CD14-positive monocyte (primary cell): ENCODE measurements at regions not wholly inside any gene's neighbourhood (a gene's known extent, or its start where the extent isn't known, plus 50 kb on each side); places are given as distances from the start of the nearest gene placed in this dataset.

Source experiments
- DNase-seq, 3 donors: peaks; one replicate each; pipeline ENCODE4 v3.0.0-alpha.2; 2011 to 2022
- H2AFZ ChIP-seq: 2 replicates; pipeline ENCODE4 v1.6.0; 2012; ENCODE audit warnings: mild to moderate bottlenecking, low read depth, low read length, inconsistent platforms; ENCODE audit not compliant: insufficient read depth, poor library complexity, severe bottlenecking
- H3K27ac ChIP-seq, 2 donors: 1 replicate in 1 of 2; 2 replicates in 1 of 2; pipeline ENCODE4 v1.5.1; 2012 to 2013; ENCODE audit warnings: low read length in 2 of 2, control low read depth in 1 of 2, inconsistent platforms in 1 of 2, low read depth in 1 of 2, mild to moderate bottlenecking in 1 of 2
- H3K27me3 ChIP-seq, 2 donors: one replicate each; pipeline versions ENCODE4 v1.6.0 to v1.6.1; 2011 to 2013; ENCODE audit warnings: low read length in 2 of 2; ENCODE audit not compliant: control insufficient read depth in 2 of 2, insufficient read depth in 2 of 2
- H3K36me3 ChIP-seq, 2 donors: replicated peaks in 1 of 2; 1 replicate in 1 of 2; 2 replicates in 1 of 2; pipeline versions ENCODE4 v1.5.1 to v1.6.1; 2012 to 2013; ENCODE audit warnings: low read length in 2 of 2, control low read depth in 1 of 2, inconsistent platforms in 1 of 2, mild to moderate bottlenecking in 1 of 2; ENCODE audit not compliant: insufficient read depth in 2 of 2, control insufficient read depth in 1 of 2
- H3K4me1 ChIP-seq, 2 donors: 1 replicate in 1 of 2; 2 replicates in 1 of 2; pipeline versions ENCODE4 v1.5.1 to v1.6.1; 2012 to 2013; ENCODE audit warnings: low read length in 2 of 2, control low read depth in 1 of 2, inconsistent platforms in 1 of 2, mild to moderate bottlenecking in 1 of 2, moderate library complexity in 1 of 2; ENCODE audit not compliant: insufficient read depth in 2 of 2, control insufficient read depth in 1 of 2
- H3K4me2 ChIP-seq: replicated peaks from 2 replicates; pipeline ENCODE3; 2012; ENCODE audit warnings: low read length, moderate library complexity, mild to moderate bottlenecking; ENCODE audit not compliant: poor library complexity, severe bottlenecking; ENCODE audit errors: extremely low read depth
- H3K4me3 ChIP-seq, 3 experiments: fragments of 200-600 bp in 1 of 3; sonication (generic) in 1 of 3; replicated peaks in 1 of 3; 1 replicate in 2 of 3; 2 replicates in 1 of 3; pipeline ENCODE4 v1.5.1; 2011 to 2013; ENCODE audit warnings: low read length in 3 of 3, mild to moderate bottlenecking in 3 of 3, control low read depth in 2 of 3, low read depth in 2 of 3, inconsistent platforms in 1 of 3, moderate library complexity in 1 of 3
- H3K79me2 ChIP-seq: 2 replicates; pipeline ENCODE4 v1.6.0; 2012; ENCODE audit warnings: mild to moderate bottlenecking, control low read depth, inconsistent platforms, low read length, moderate library complexity; ENCODE audit not compliant: insufficient read depth
- H3K9ac ChIP-seq: 2 replicates; pipeline ENCODE4 v1.6.0; 2017; ENCODE audit warnings: low read length, mild to moderate bottlenecking; ENCODE audit not compliant: insufficient read depth, poor library complexity, severe bottlenecking
- H3K9me3 ChIP-seq, 2 donors: replicated peaks in 1 of 2; 1 replicate in 1 of 2; 2 replicates in 1 of 2; pipeline versions ENCODE4 v1.5.1 to v1.6.1; 2012 to 2013; ENCODE audit warnings: low read length in 2 of 2, control low read depth in 1 of 2; ENCODE audit not compliant: control insufficient read depth in 1 of 2, insufficient read depth in 1 of 2
- H4K20me1 ChIP-seq: 2 replicates; pipeline ENCODE4 v1.6.0; 2012; ENCODE audit warnings: mild to moderate bottlenecking, low read length, control low read depth, moderate library complexity; ENCODE audit not compliant: insufficient read depth
- H3K27ac Mint-ChIP-seq, 7 donors: one replicate each; pipeline ENCODE4 v1.8.0; 2020; ENCODE audit warnings: mild to moderate bottlenecking in 7 of 7, mixed read lengths in 7 of 7, moderate library complexity in 6 of 7, inconsistent platforms in 2 of 7
- H3K27me3 Mint-ChIP-seq, 3 donors: one replicate each; pipeline ENCODE4 v1.8.0; 2021 to 2022; ENCODE audit warnings: low read depth in 3 of 3, mild to moderate bottlenecking in 3 of 3, mixed read lengths in 3 of 3, moderate library complexity in 3 of 3, inconsistent platforms in 1 of 3
- H3K36me3 Mint-ChIP-seq, 2 donors: one replicate each; pipeline ENCODE4 v1.8.0; 2020; ENCODE audit warnings: mixed read lengths in 2 of 2, inconsistent platforms in 1 of 2, mild to moderate bottlenecking in 1 of 2
- H3K4me1 Mint-ChIP-seq: one replicate; pipeline ENCODE4 v1.8.0; 2020; ENCODE audit warnings: mild to moderate bottlenecking, mixed read lengths
- H3K4me3 Mint-ChIP-seq, 2 donors: one replicate each; pipeline ENCODE4 v1.8.0; 2020; ENCODE audit warnings: mild to moderate bottlenecking in 2 of 2, mixed read lengths in 2 of 2, moderate library complexity in 1 of 2
- H3K9me3 Mint-ChIP-seq, 7 donors: one replicate each; pipeline ENCODE4 v1.8.0; 2020 to 2022; ENCODE audit warnings: mixed read lengths in 7 of 7, mild to moderate bottlenecking in 6 of 7, moderate library complexity in 6 of 7, inconsistent platforms in 2 of 7
- WGBS: methylation state at CpG from one replicate; pipeline ENCODE4 v1.1.5; 2013; ENCODE audit warnings: missing lambda C conversion rate; ENCODE audit not compliant: insufficient coverage; 5-methylcytosine and 5-hydroxymethylcytosine counted together
- intact Hi-C, 2 donors: fragments of 100-400 bp; cut with micrococcal nuclease; formaldehyde crosslinking; loops; one replicate each; pipeline versions ENCODE4 v1.15.0 to v1.15.1; 2023
- TF ChIP-seq, protein P1 (sequence below): fragments of 200-600 bp; IDR thresholded peaks from one replicate; pipeline ENCODE4 v1.8.0; 2022; ENCODE audit warnings: antibody characterized with exemption, mild to moderate bottlenecking

DNA sequence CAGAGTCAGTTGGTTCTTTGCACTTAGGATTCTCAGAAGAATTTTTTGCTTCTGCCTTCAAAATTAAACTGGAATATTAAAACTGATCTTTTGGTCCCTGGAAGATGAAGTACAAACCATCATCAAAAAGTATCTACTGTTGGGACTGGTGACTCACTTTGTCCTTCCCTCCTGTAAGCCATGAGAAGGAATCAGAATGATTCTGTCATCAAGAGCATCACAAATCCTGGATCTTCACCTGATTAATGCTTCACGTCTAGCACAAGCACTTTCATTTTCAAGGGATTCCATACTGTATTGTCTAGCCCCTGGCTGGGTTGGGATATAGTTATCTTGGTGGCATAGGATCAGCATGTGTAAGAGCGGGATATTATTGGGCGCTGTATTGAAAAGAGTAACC lies 69.3 kb upstream of the CYP1B1 start:
- H3K27me3 Mint-ChIP-seq: peaks cover 0 to 2% (median 0%) of the 10 kb centered on the region in 3 donors
- H3K4me3 Mint-ChIP-seq: no peak overlapping the region
- 100% methylated on average over 2 of the region's 3 CpGs for WGBS
- peak in 1 of 3 donors; percentile 25 for DNase-seq
- H3K4me2 ChIP-seq: no peak overlapping the region
- H4K20me1 ChIP-seq: no peaks in the 10 kb centered on the region
- no peaks in the 10 kb centered on the region for H3K36me3 ChIP-seq
- H3K9me3 ChIP-seq: no peaks in the 10 kb centered on the region
- no peak overlapping the region for H3K9ac ChIP-seq
- H3K36me3 Mint-ChIP-seq: peaks cover 15 to 30% of the 10 kb centered on the region in 2 donors
- no peak overlapping the region for H2AFZ ChIP-seq
- H3K27ac ChIP-seq: peak overlapping the region in 1 of 2 donors; percentile 92
- H3K27me3 ChIP-seq: no peaks in the 10 kb centered on the region
- TF ChIP-seq, protein P1, sequence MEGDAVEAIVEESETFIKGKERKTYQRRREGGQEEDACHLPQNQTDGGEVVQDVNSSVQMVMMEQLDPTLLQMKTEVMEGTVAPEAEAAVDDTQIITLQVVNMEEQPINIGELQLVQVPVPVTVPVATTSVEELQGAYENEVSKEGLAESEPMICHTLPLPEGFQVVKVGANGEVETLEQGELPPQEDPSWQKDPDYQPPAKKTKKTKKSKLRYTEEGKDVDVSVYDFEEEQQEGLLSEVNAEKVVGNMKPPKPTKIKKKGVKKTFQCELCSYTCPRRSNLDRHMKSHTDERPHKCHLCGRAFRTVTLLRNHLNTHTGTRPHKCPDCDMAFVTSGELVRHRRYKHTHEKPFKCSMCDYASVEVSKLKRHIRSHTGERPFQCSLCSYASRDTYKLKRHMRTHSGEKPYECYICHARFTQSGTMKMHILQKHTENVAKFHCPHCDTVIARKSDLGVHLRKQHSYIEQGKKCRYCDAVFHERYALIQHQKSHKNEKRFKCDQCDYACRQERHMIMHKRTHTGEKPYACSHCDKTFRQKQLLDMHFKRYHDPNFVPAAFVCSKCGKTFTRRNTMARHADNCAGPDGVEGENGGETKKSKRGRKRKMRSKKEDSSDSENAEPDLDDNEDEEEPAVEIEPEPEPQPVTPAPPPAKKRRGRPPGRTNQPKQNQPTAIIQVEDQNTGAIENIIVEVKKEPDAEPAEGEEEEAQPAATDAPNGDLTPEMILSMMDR: no peak
- no peaks in the 10 kb centered on the region for H3K79me2 ChIP-seq
- H3K27ac Mint-ChIP-seq: no peak overlapping the region
- H3K4me3 ChIP-seq: no peak overlapping the region
- peaks cover 76 to 91% of the 10 kb centered on the region in 2 donors for H3K4me1 ChIP-seq
- intact Hi-C loops: loop anchor here in 1 of 2 donors (5.0 kb wide), 1 partner anchor 37 kb away; no protein-coding TSS in a partner anchor
- peaks cover 0 to 5% (median 0%) of the 10 kb centered on the region in 7 donors for H3K9me3 Mint-ChIP-seq
- peaks cover 56% of the 10 kb centered on the region for H3K4me1 Mint-ChIP-seq

DNA sequence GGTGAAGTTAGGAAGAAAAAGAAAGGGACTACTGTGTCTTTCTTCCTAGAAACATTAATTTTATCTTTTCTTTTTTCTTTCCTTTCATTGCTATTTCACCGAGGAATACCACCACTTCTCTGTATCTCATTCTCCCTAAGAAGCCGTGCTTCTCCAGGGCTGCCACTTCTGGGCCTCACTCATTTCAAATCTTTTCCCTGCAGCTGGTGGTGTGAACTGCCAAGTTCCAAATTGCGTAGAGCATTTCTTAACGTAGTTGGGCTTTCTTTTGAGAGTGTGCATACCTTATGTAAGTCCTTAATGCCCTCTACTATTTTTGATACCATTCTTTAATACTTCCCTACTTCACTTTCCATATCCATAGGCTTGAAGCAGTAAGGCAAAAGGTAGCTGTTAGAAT lies 66.7 kb upstream of the CYP1B1 start:
- Mint-ChIP-seq H3K27ac (no peak overlapping the region), H3K4me3 (no peak overlapping the region), H3K27me3 (peaks cover 0 to 4% (median 2%) of the 10 kb centered on the region in 3 donors), H3K9me3 (peaks cover 0 to 6% (median 2%) of the 10 kb centered on the region in 7 donors), H3K4me1 (peaks cover 34% of the 10 kb centered on the region), H3K36me3 (peaks cover 29 to 41% of the 10 kb centered on the region in 2 donors)
- Histone ChIP-seq H4K20me1 (no peaks in the 10 kb centered on the region), H3K79me2 (no peaks in the 10 kb centered on the region), H3K9me3 (no peaks in the 10 kb centered on the region), H2AFZ (no peak overlapping the region), H3K27me3 (no peaks in the 10 kb centered on the region), H3K4me2 (no peak overlapping the region), H3K36me3 (peaks cover 2 to 7% of the 10 kb centered on the region in 2 donors), H3K4me1 (peaks cover 55 to 66% of the 10 kb centered on the region in 2 donors), H3K27ac (no peak overlapping the region), H3K9ac (no peak overlapping the region), H3K4me3 (no peak overlapping the region)
- WGBS: 100% methylated on average over 2 of the region's 4 CpGs
- intact Hi-C loops: no loop called here
- TF ChIP-seq, protein P1: no peak
- DNase-seq: no peak
